H9 (cell line): ENCODE measurements at regions not wholly inside any gene's neighbourhood (a gene's known extent, or its start where the extent isn't known, plus 50 kb on each side); places are given as distances from the start of the nearest gene placed in this dataset.

Source experiments
- DNase-seq: peaks from one replicate; pipeline ENCODE4 v3.0.0-alpha.2; 2017
- H2AFZ ChIP-seq: one replicate; pipeline ENCODE4 v1.6.1; 2013; ENCODE audit warnings: mild to moderate bottlenecking, low read length, control low read depth, moderate library complexity
- H2AK5ac ChIP-seq: 2 replicates; pipeline ENCODE4 v1.6.1; 2013; ENCODE audit warnings: low read length, control low read depth, mixed read lengths; ENCODE audit not compliant: insufficient read length
- H2BK120ac ChIP-seq: one replicate; pipeline ENCODE4 v1.6.1; 2013; ENCODE audit warnings: low read depth, mild to moderate bottlenecking, low read length, control low read depth, inconsistent platforms; ENCODE audit not compliant: poor library complexity, severe bottlenecking
- H2BK12ac ChIP-seq: 2 replicates; pipeline ENCODE4 v1.6.1; 2013; ENCODE audit warnings: low read length, control low read depth, mixed read lengths, low read depth; ENCODE audit not compliant: insufficient read length
- H2BK15ac ChIP-seq: 2 replicates; pipeline ENCODE4 v1.6.1; 2013; ENCODE audit warnings: low read depth, low read length, control low read depth
- H2BK20ac ChIP-seq: one replicate; pipeline ENCODE4 v1.6.1; 2013; ENCODE audit warnings: low read depth, mild to moderate bottlenecking, low read length, control low read depth, inconsistent platforms; ENCODE audit not compliant: poor library complexity, severe bottlenecking
- H2BK5ac ChIP-seq: 2 replicates; pipeline ENCODE4 v1.6.1; 2013; ENCODE audit warnings: low read length, control low read depth, mixed read lengths; ENCODE audit not compliant: insufficient read length
- H3K14ac ChIP-seq: 2 replicates; pipeline ENCODE4 v1.6.1; 2013; ENCODE audit warnings: low read length, control low read depth; ENCODE audit not compliant: insufficient read depth
- H3K18ac ChIP-seq: 2 replicates; pipeline ENCODE4 v1.6.1; 2013; ENCODE audit warnings: low read depth, mild to moderate bottlenecking, mixed read lengths, low read length, control low read depth; ENCODE audit not compliant: insufficient read length
- H3K23ac ChIP-seq: 2 replicates; pipeline ENCODE4 v1.6.1; 2013; ENCODE audit warnings: low read length, control low read depth, mixed read lengths, low read depth; ENCODE audit not compliant: insufficient read length
- H3K23me2 ChIP-seq: 2 replicates; pipeline ENCODE4 v1.6.1; 2013; ENCODE audit warnings: low read depth, mild to moderate bottlenecking, mixed read lengths, low read length, control low read depth; ENCODE audit not compliant: insufficient read length, poor library complexity, severe bottlenecking
- H3K27ac ChIP-seq: 2 replicates; pipeline ENCODE4 v1.5.1; 2013; ENCODE audit warnings: low read length, control low read depth, mixed read lengths, low read depth; ENCODE audit not compliant: insufficient read length
- H3K27me3 ChIP-seq: 2 replicates; pipeline ENCODE4 v1.6.1; 2013; ENCODE audit warnings: low read length, control low read depth, inconsistent platforms; ENCODE audit not compliant: insufficient read depth
- H3K4ac ChIP-seq: 2 replicates; pipeline ENCODE4 v1.6.1; 2013; ENCODE audit warnings: low read depth, mild to moderate bottlenecking, control low read depth, inconsistent platforms, low read length, moderate library complexity
- H3K4me1 ChIP-seq: 2 replicates; pipeline ENCODE4 v1.6.1; 2013; ENCODE audit warnings: low read length, control low read depth, inconsistent platforms; ENCODE audit not compliant: insufficient read depth
- H3K4me2 ChIP-seq: 2 replicates; pipeline ENCODE4 v1.6.1; 2013; ENCODE audit warnings: low read length, control low read depth, mixed read lengths; ENCODE audit not compliant: insufficient read length, insufficient read depth
- H3K56ac ChIP-seq: 2 replicates; pipeline ENCODE4 v1.6.1; 2013; ENCODE audit warnings: low read depth, mild to moderate bottlenecking, mixed read lengths, low read length, control low read depth; ENCODE audit not compliant: insufficient read length
- H3K79me1 ChIP-seq: 2 replicates; pipeline ENCODE4 v1.6.1; 2013; ENCODE audit warnings: low read depth, mild to moderate bottlenecking, moderate library complexity, low read length, control low read depth, inconsistent platforms; ENCODE audit not compliant: insufficient read depth, poor library complexity, severe bottlenecking
- H3K79me2 ChIP-seq: 2 replicates; pipeline ENCODE4 v1.6.1; 2013; ENCODE audit warnings: low read length, control low read depth, inconsistent platforms; ENCODE audit not compliant: insufficient read depth
- H3K9ac ChIP-seq: 2 replicates; pipeline ENCODE4 v1.6.1; 2013; ENCODE audit warnings: low read length, control low read depth, mixed read lengths; ENCODE audit not compliant: insufficient read length; ENCODE audit errors: extremely low read depth
- H3K9me3 ChIP-seq: one replicate; pipeline ENCODE4 v1.6.1; 2013; ENCODE audit warnings: low read depth, low read length, inconsistent platforms; ENCODE audit not compliant: control insufficient read depth
- H3T11ph ChIP-seq: one replicate; pipeline ENCODE4 v1.6.1; 2013; ENCODE audit warnings: mild to moderate bottlenecking, low read length, control low read depth, inconsistent platforms
- H4K20me1 ChIP-seq: one replicate; pipeline ENCODE4 v1.6.1; 2013; ENCODE audit not compliant: control insufficient read depth, insufficient read length, insufficient read depth
- H4K5ac ChIP-seq: 2 replicates; pipeline ENCODE4 v1.6.1; 2013; ENCODE audit warnings: low read depth, mild to moderate bottlenecking, mixed read lengths, low read length, control low read depth; ENCODE audit not compliant: insufficient read length
- H4K8ac ChIP-seq: replicated peaks from 2 replicates; pipeline ENCODE4 v1.6.1; 2013; ENCODE audit warnings: low read length, control low read depth, mixed read lengths, low read depth; ENCODE audit not compliant: insufficient read length
- H4K91ac ChIP-seq: 2 replicates; pipeline ENCODE4 v1.6.1; 2013; ENCODE audit warnings: low read depth, mild to moderate bottlenecking, moderate library complexity, mixed read lengths, low read length, control low read depth; ENCODE audit not compliant: insufficient read length
- H3K27ac Mint-ChIP-seq, 3 experiments: 2 replicates in 2 of 3; 3 replicates in 1 of 3; pipeline ENCODE4 v1.8.0; 2020 to 2021; ENCODE audit warnings: mixed read lengths in 3 of 3, mild to moderate bottlenecking in 1 of 3, moderate library complexity in 1 of 3
- H3K27me3 Mint-ChIP-seq: 2 replicates; pipeline ENCODE4 v1.8.0; 2021; ENCODE audit warnings: low read depth, mild to moderate bottlenecking, moderate library complexity, mixed read lengths
- H3K36me3 Mint-ChIP-seq, 3 experiments: 2 replicates in 2 of 3; 3 replicates in 1 of 3; pipeline ENCODE4 v1.8.0; 2020 to 2021; ENCODE audit warnings: low read depth in 3 of 3, mixed read lengths in 3 of 3; ENCODE audit not compliant: insufficient read depth in 1 of 3
- H3K4me1 Mint-ChIP-seq, 2 experiments: 2 replicates each; pipeline ENCODE4 v1.8.0; 2020; ENCODE audit warnings: mixed read lengths in 2 of 2
- H3K4me3 Mint-ChIP-seq, 2 experiments: 2 replicates in 1 of 2; 3 replicates in 1 of 2; pipeline ENCODE4 v1.8.0; 2020 to 2021; ENCODE audit warnings: mild to moderate bottlenecking in 2 of 2, mixed read lengths in 2 of 2, moderate library complexity in 1 of 2
- H3K9me3 Mint-ChIP-seq, 2 experiments: 2 replicates in 1 of 2; 3 replicates in 1 of 2; pipeline ENCODE4 v1.8.0; 2020; ENCODE audit warnings: mild to moderate bottlenecking in 2 of 2, mixed read lengths in 2 of 2, moderate library complexity in 1 of 2
- WGBS: extraction: QIAGEN DNeasy Blood & Tissue Kit; methylation state at CpG from one replicate; pipeline ENCODE4 v1.1.7; 2013; ENCODE audit warnings: missing lambda C conversion rate, low lambda C conversion rate, mixed read lengths; ENCODE audit not compliant: insufficient read length; ENCODE audit errors: extremely low coverage; 5-methylcytosine and 5-hydroxymethylcytosine counted together
- TF ChIP-seq, protein P1 (sequence below): fragments of 200-600 bp; sonication (generic); conservative IDR thresholded peaks from 3 replicates; pipeline ENCODE4 v1.8.0; 2021; ENCODE audit warnings: antibody characterized with exemption, mild to moderate bottlenecking

DNA sequence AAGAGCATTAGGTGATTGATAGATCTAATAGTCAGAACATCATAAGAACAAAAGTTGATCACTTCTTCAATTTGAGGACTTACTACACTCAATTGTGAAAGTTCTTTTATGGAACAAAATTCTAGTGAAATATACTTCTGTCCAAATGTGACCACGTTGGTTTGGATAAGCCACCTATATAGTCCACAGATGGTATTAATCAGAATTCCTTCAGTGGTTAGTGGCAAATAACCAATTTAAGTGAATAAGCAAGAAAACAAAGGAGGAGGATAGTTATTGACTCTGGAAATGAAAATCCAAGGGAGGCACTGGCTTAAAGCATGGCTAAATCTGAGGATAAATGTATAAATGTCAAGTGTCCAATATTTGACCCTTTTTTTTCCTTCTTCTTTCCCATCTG, 268.5 kb upstream of the MARCKS start:
- H4K8ac ChIP-seq, result no peak overlapping the region
- WGBS, result no CpG with 5 or more reads among the region's 1 CpG
- peaks cover 21% of the 10 kb centered on the region for H3K4me1 ChIP-seq
- no peaks in the 10 kb centered on the region for H3K23me2 ChIP-seq
- H3K9ac ChIP-seq, result no peak overlapping the region
- Mint-ChIP-seq H3K27ac (0 out of 7 replicates have a peak overlapping the region, but pooled peaks of 1 of the 3 experiments have one; percentile 23), H3K4me1 (peaks cover 66 to 68% of the 10 kb centered on the region in 2 experiments), H3K4me3 (no peak overlapping the region), H3K36me3 (peaks cover 0 to 10% (median 2%) of the 10 kb centered on the region in 3 experiments; a peak in 4 of 7 replicates), H3K9me3 (peaks cover 0 to 3% of the 10 kb centered on the region in 2 experiments; a peak in 4 of 5 replicates), H3K27me3 (no peaks in the 10 kb centered on the region)
- no peak overlapping the region for H3K4ac ChIP-seq
- H2AK5ac ChIP-seq, result no peak overlapping the region
- H2BK20ac ChIP-seq, result no peak overlapping the region
- no peaks in the 10 kb centered on the region for H4K20me1 ChIP-seq
- H3K27ac ChIP-seq, result no peak overlapping the region
- H2AFZ ChIP-seq, result no peak overlapping the region
- no peak overlapping the region for H3K18ac ChIP-seq
- no peak overlapping the region for H3K23ac ChIP-seq
- H2BK12ac ChIP-seq, result no peak overlapping the region
- H3K9me3 ChIP-seq, result no peaks in the 10 kb centered on the region
- no peak overlapping the region for H3K14ac ChIP-seq
- H3K79me1 ChIP-seq, result no peaks in the 10 kb centered on the region
- no peaks in the 10 kb centered on the region for H3K79me2 ChIP-seq
- no peak overlapping the region for H4K91ac ChIP-seq
- no peak overlapping the region for H2BK15ac ChIP-seq
- no peak overlapping the region for H3T11ph ChIP-seq
- TF ChIP-seq, protein P1, sequence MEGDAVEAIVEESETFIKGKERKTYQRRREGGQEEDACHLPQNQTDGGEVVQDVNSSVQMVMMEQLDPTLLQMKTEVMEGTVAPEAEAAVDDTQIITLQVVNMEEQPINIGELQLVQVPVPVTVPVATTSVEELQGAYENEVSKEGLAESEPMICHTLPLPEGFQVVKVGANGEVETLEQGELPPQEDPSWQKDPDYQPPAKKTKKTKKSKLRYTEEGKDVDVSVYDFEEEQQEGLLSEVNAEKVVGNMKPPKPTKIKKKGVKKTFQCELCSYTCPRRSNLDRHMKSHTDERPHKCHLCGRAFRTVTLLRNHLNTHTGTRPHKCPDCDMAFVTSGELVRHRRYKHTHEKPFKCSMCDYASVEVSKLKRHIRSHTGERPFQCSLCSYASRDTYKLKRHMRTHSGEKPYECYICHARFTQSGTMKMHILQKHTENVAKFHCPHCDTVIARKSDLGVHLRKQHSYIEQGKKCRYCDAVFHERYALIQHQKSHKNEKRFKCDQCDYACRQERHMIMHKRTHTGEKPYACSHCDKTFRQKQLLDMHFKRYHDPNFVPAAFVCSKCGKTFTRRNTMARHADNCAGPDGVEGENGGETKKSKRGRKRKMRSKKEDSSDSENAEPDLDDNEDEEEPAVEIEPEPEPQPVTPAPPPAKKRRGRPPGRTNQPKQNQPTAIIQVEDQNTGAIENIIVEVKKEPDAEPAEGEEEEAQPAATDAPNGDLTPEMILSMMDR, result no peak
- no peak overlapping the region for H3K4me2 ChIP-seq
- H3K56ac ChIP-seq, result no peak overlapping the region
- no peak overlapping the region for H4K5ac ChIP-seq
- H2BK120ac ChIP-seq, result no peak overlapping the region
- H2BK5ac ChIP-seq, result no peak overlapping the region
- DNase-seq, result no peak
- H3K27me3 ChIP-seq, result no peaks in the 10 kb centered on the region
